Right cardiac atrium (tissue), 5 donors: ENCODE measurements at regions not wholly inside any gene's neighbourhood (a gene's known extent, or its start where the extent isn't known, plus 50 kb on each side); places are given as distances from the start of the nearest gene placed in this dataset.

ENCODE experiments used
- ATAC-seq, 2 donors: fragments of 200-7000 bp; cut with Tn5 transposase; one replicate each; pipeline versions ENCODE4 v1.8.0 to v1.9.1; 2020; ENCODE audit warnings: moderate library complexity in 2 of 2, mild to moderate bottlenecking in 1 of 2
- DNase-seq, 3 donors: peaks; one replicate each; pipeline ENCODE4 v3.0.0-alpha.2; 2020
- H3K27ac ChIP-seq: one replicate; pipeline ENCODE4 v1.5.1; 2013; ENCODE audit warnings: mild to moderate bottlenecking, low read length, control low read depth, moderate library complexity
- H3K27me3 ChIP-seq: one replicate; pipeline ENCODE4 v1.6.1; 2013; ENCODE audit not compliant: control insufficient read depth, insufficient read depth
- H3K4me1 ChIP-seq: one replicate; pipeline ENCODE4 v1.6.1; 2013; ENCODE audit warnings: low read length; ENCODE audit not compliant: control insufficient read depth, insufficient read depth
- H3K4me3 ChIP-seq: one replicate; pipeline ENCODE4 v1.5.1; 2013; ENCODE audit warnings: low read length, control low read depth
- H3K9me3 ChIP-seq: one replicate; pipeline ENCODE4 v1.6.1; 2013; ENCODE audit warnings: low read length; ENCODE audit not compliant: control insufficient read depth
- WGBS: extraction: QIAGEN DNeasy Blood & Tissue Kit; methylation state at CpG from one replicate; pipeline ENCODE4 v1.1.7; 2013; 5-methylcytosine and 5-hydroxymethylcytosine counted together
- intact Hi-C, 4 donors: fragments of 100-400 bp; cut with DNase I; formaldehyde crosslinking; loops; one replicate each; pipeline versions ENCODE4 v1.11.0 to v1.14.0; 2022 to 2023
- donor health status: healthy with polysubstance abuse.
- donor health status: DM: no; HTN: yes; CAD: no.
- donor health status: DM: no; HTN: no; CAD: no.
- donor health status: DM: no; HTN: yes; CAD: no; lungs with severe emphysema.
- donor health status: DM: yes; HTN: yes; CAD: no.

DNA sequence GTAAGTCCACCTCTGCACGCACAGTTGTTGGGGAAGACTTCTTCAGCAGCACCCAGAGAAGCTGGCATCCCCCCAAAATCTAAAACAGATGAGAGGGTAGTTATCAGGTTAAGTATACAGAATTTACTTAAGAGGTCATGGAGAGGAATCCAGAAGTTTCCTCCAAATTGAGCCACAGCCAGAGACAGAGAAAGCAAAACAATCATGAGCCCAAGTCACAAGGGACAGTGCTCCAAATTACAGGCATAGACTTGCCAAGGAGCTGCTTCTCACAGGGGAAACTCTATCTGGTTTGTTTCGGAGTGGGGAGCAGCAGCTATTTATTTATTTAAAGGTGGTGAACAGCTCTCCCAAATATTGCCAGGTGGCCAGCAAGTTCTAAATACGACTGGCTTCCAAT lies 308.4 kb downstream of the SKIDA1 start:
- no peak overlapping the region for H3K4me3 ChIP-seq
- DNase-seq, result no peak
- no peaks in the 10 kb centered on the region for H3K9me3 ChIP-seq
- H3K27ac ChIP-seq, result no peak overlapping the region
- H3K27me3 ChIP-seq, result no peaks in the 10 kb centered on the region
- intact Hi-C loops, result no loop called here
- H3K4me1 ChIP-seq, result no peaks in the 10 kb centered on the region
- ATAC-seq, result peak; percentile 26 to 28
- 51% methylated on average over 3 of the region's 3 CpGs for WGBS

DNA sequence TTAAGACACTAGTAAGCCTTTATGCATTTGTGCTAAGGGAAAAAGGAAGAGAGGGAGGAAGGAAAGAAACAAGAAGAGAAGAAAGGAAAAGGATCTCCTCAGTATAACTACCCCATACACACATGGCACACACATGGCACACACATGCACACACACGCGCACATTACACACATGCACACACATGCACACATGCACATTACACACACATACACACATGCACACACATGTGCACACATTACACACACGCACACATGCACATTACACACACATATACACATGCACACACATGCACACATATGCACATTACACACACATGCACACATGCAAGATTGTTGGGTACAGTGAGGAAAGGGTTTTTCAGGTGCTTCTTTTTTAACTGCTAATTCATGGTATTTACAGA lies 311.2 kb downstream of the SKIDA1 start:
- 97% methylated on average over 3 of the region's 3 CpGs for WGBS
- intact Hi-C loops, result no loop called here
- no peaks in the 10 kb centered on the region for H3K4me1 ChIP-seq
- no peaks in the 10 kb centered on the region for H3K9me3 ChIP-seq
- ATAC-seq (no peak), DNase-seq (no peak)
- H3K4me3 ChIP-seq, result no peak overlapping the region
- no peak overlapping the region for H3K27ac ChIP-seq
- no peaks in the 10 kb centered on the region for H3K27me3 ChIP-seq

DNA sequence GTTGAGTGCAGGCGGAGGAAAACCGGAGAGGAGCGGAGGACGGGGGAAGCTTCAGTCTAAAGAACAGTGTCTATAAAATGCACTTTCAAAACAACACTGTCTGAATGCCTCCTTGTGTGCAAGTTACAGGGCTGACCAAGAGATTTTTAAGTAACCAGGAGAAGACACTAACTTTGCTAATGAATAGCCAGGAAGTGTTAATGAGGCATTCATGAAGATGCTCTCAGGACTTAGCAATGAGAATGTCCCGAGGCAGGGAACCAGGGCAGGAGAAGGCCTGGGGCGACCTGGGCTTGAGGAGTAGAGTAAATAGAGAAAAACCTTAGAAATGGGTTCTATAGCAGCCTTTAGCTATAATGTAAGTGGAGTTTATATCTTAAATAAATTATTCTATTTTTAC lies 312.1 kb downstream of the SKIDA1 start:
- no peak overlapping the region for H3K4me3 ChIP-seq
- no peaks in the 10 kb centered on the region for H3K9me3 ChIP-seq
- ATAC-seq (no peak), DNase-seq (no peak)
- intact Hi-C loops, result no loop called here
- no peak overlapping the region for H3K27ac ChIP-seq
- WGBS, result 87% methylated on average over 6 of the region's 6 CpGs
- H3K4me1 ChIP-seq, result no peaks in the 10 kb centered on the region
- no peaks in the 10 kb centered on the region for H3K27me3 ChIP-seq

DNA sequence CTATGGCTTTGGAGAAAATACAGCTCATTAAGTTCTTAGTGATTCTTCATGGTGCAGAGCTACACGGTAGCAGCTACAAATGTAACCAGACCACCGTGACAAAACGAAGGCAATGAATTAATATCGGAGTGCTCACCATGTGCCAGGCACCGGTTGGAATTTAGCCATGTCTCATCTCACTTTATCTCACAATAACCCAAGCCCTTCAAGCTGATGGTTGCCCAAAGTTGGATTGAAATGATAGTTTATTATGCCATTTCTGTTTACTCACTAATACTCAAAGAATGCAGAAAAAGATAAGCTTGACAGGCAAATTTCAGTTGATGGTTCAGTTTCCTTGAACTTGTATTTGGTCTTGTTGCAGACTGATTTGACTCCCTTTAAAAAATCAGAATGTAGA lies 312.6 kb downstream of the SKIDA1 start:
- no peak for DNase-seq
- Histone ChIP-seq H3K27me3 (no peaks in the 10 kb centered on the region), H3K4me3 (no peak overlapping the region), H3K9me3 (no peaks in the 10 kb centered on the region), H3K4me1 (no peaks in the 10 kb centered on the region), H3K27ac (no peak overlapping the region)
- WGBS, result 90% methylated on average over 5 of the region's 5 CpGs
- no peak for ATAC-seq
- intact Hi-C loops, result no loop called here

DNA sequence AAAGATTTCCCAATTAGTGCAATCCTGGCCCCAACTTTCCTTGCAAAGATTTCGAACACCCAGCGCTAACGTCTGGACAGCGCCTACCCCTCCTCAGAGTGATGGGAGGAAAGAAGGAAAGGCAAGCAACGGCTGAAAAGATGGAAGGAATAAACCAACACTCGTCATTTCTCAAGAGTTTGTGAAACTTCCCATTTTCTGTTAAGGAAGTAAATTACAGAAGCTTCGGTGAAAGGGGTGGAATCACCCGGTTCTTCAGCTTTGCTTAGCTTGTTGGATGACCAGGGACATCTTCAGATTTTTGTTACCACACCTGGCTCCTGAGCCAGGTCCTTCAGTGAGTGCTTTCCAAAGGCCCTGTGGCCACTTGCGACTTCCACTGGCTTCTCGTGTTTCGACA lies 313.1 kb downstream of the SKIDA1 start:
- WGBS, result 83% methylated on average over 11 of the region's 11 CpGs
- no peaks in the 10 kb centered on the region for H3K27me3 ChIP-seq
- H3K9me3 ChIP-seq, result no peaks in the 10 kb centered on the region
- intact Hi-C loops, result no loop called here
- no peak overlapping the region for H3K27ac ChIP-seq
- no peaks in the 10 kb centered on the region for H3K4me1 ChIP-seq
- ATAC-seq (no peak), DNase-seq (no peak)
- no peak overlapping the region for H3K4me3 ChIP-seq

DNA sequence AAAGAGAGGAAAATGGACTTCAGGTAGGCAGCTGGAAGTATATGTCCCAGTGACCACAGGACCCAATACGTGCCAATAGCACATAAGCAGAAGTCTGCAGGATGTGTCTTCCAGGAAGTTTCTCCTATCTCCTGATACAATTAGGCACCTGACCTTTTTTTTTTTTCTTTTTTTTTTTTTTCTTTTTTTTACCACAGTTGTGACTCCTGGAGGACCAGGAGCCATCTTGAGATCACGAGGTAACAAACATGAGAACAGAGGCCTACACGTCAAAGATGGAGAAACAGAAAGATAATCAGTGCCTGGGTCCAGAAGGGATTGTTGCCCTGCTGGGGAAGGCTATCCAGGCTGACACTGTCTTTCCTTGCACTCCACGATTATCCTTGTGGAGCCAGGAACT lies 312.4 kb upstream of the NEBL start:
- ATAC-seq (no peak), DNase-seq (no peak)
- Histone ChIP-seq H3K4me1 (no peaks in the 10 kb centered on the region), H3K27me3 (no peaks in the 10 kb centered on the region), H3K27ac (no peak overlapping the region), H3K4me3 (no peak overlapping the region), H3K9me3 (no peaks in the 10 kb centered on the region)
- 89% methylated on average over 4 of the region's 4 CpGs for WGBS
- intact Hi-C loops, result no loop called here

DNA sequence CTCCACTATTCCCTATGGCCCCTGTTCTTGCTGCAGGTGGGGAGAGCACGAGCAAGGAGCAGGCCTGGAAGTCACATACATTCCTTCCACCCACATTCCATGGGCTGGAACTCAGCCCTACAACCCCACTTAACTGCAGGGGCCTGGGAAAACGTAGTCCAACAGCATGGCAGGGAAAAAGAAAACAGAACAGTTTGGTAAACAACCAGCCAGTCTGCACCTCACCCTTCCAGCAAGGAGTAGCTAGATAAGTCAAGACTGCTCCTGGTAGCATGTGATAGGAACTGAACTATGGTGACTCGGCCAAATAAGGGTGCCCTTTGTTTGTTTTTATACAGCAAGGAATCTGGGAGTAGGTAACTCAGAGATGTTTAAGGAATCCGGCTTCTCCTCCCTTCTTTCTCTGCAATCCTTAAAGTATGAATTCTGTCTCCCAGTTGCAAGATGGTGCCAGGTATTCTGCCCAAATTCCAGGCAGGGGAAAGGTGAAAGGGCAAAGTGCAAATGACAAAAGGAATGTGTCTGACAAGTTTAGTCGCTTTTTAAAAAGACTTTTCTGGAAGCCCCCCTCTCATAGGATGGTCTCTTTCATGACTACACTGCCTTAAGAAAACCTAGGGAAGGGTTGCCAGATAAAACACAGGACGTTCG lies 311.7 kb upstream of the NEBL start:
- no peak overlapping the region for H3K4me3 ChIP-seq
- peaks cover under 1% of the 10 kb centered on the region for H3K4me1 ChIP-seq
- H3K9me3 ChIP-seq, result no peaks in the 10 kb centered on the region
- no peak overlapping the region for H3K27ac ChIP-seq
- intact Hi-C loops, result no loop called here
- DNase-seq (no peak), ATAC-seq (no peak)
- 74% methylated on average over 7 of the region's 7 CpGs for WGBS
- no peaks in the 10 kb centered on the region for H3K27me3 ChIP-seq

DNA sequence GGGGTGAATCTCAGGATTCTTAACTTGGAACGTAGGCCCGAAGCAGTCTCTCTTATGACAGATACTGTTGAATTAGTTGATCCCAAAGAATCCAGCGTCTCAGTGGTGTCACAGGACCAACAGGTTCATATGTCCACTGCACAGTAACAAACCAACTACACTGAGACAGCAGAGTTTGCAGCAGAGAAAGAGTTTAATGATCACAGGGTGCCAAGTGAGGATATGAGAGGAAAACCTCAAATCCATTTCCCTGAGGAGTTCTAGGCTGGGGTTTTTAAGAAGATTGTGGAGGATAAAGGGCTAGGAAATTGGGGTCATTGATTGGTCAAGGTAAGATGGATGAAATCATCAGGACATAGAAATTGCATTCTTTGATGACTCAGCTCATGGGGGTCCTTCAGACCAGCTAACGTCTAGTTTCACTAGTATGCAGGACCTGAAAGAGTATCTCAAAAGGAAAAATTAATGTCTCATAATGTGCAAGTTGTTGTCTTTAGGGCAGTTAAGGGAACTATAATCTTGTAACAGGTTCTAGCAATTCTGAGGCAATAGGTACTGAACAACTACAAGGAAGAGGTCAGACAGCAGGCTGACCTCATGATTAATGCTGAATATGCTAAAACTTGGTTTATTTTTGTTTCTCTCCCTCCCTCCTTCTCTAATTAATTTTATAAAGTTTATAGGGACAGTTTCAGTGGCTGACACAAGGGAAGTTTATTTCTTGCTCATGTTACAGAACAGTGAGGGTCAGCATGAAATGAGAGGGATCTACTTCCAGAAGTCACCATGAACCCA lies 310.9 kb upstream of the NEBL start:
- Histone ChIP-seq H3K27ac (no peak overlapping the region), H3K4me1 (peaks cover 3% of the 10 kb centered on the region), H3K9me3 (no peaks in the 10 kb centered on the region), H3K4me3 (no peak overlapping the region), H3K27me3 (no peaks in the 10 kb centered on the region)
- DNase-seq (no peak), ATAC-seq (no peak)
- intact Hi-C loops, result no loop called here
- 93% methylated on average over 4 of the region's 4 CpGs for WGBS

DNA sequence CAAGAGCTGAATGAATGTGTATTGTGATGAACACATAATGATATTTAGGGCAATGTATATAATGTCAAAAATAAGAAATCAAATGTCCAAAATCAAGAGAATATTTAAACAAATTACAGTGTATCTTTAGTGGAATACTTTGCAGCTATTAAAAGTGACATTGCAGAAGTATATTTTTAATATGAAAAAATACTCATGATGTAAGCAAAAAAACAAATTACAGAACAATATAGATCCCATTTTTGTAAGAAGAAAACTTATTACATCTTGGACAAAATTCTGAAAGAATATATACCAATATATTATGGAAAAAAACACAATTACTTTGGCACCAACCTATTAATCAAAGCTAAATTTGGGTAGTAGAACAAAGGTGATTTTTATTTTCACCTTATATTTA lies 308.2 kb upstream of the NEBL start:
- no peak overlapping the region for H3K27ac ChIP-seq
- H3K27me3 ChIP-seq, result no peaks in the 10 kb centered on the region
- H3K4me3 ChIP-seq, result no peak overlapping the region
- DNase-seq, result no peak
- no peak for ATAC-seq
- intact Hi-C loops, result no loop called here
- no peaks in the 10 kb centered on the region for H3K9me3 ChIP-seq
- H3K4me1 ChIP-seq, result peaks cover 3% of the 10 kb centered on the region

DNA sequence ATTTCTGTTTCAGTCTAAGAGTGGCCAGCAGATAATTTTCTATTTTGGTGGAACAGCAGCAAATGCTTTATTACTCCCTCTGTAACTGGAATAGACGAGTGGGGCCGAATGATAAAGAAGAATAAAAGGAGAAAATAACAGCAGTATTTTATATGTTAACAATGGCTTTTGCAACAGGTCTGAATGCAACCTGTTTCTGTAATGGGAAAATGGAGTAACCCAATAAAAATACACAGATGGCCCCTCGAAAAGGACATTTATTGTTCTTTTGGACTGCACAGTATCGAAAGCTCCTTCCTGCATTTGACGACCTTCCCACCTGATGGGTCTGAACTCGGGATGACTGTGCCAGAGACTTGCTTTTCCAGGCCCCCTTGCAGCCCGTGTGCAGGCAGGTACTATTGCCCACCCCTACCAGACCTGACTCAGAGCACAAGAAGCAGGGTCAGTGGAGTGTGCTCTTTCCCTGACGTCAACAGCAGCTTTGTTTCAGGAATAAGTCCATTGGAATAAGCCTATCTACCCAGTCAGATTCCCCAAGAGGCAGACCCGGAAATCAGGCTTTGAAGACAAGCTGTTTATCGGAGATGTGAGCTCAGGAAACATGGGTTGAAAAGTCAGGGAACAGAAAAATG lies 306.5 kb upstream of the NEBL start:
- WGBS, result 42% methylated on average over 10 of the region's 10 CpGs
- Histone ChIP-seq H3K9me3 (no peaks in the 10 kb centered on the region), H3K27ac (no peak overlapping the region), H3K4me1 (peaks cover 3% of the 10 kb centered on the region), H3K27me3 (no peaks in the 10 kb centered on the region), H3K4me3 (no peak overlapping the region)
- ATAC-seq, result peak; percentile 29 to 82
- DNase-seq, result no peak
- intact Hi-C loops, result no loop called here

DNA sequence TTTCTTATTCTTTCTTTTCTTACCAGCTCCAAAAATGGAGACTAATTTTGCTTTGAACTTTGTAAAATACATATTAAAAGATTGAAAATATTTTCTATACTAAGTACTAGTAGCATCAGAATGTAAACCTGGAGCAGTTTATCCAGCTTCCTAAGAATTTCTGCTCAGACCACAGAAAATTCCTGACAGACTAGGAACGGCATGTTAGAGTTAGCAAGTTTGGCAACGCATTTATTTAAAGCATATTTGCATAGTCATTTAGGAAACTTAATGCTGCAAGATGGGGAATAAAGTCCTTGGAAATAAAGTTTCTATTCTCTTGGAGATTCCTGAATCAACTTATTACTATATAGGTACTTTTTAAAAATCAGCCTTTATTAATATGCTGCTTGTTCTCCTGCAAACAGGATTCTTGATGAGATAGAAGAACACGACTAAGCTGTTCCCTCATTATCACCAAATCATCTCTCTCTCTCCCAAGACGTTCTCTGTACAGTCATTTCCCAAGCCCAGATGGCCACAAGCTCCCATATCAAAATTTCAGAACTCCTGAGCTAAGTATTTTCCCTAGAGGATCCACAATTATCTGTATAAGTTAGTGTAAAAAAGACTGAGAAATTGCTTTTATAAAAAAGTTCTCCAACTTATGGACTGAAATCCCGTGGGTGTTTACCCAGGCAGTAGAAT lies 305.8 kb upstream of the NEBL start:
- H3K27ac ChIP-seq, result no peak overlapping the region
- H3K4me1 ChIP-seq, result peaks cover 3% of the 10 kb centered on the region
- no peak for DNase-seq
- ATAC-seq, result no peak
- no peaks in the 10 kb centered on the region for H3K9me3 ChIP-seq
- 40% methylated on average over 5 of the region's 5 CpGs for WGBS
- no peaks in the 10 kb centered on the region for H3K27me3 ChIP-seq
- no peak overlapping the region for H3K4me3 ChIP-seq
- intact Hi-C loops, result no loop called here
